Pancreas (tissue), 10 donors: ENCODE measurements at regions not wholly inside any gene's neighbourhood (a gene's known extent, or its start where the extent isn't known, plus 50 kb on each side); places are given as distances from the start of the nearest gene placed in this dataset.
"Not testable (repeated sequence)": the region's sequence is repeated elsewhere in the genome, so short reads cannot be mapped to it uniquely, and the experiment has no call there.

Experiments used
- ATAC-seq, 4 donors: fragments of 200-7000 bp; cut with Tn5 transposase; one replicate each; pipeline versions ENCODE4 v1.8.0 to v1.9.1; 2020; ENCODE audit warnings: mild to moderate bottlenecking in 4 of 4, moderate library complexity in 4 of 4
- DNase-seq, 6 donors: peaks; one replicate each; pipeline ENCODE4 v3.0.0-alpha.2; 2020
- FAIRE-seq: peaks from 2 replicates; lab custom pipeline; 2012; peaks lifted over from hg19 to GRCh38; lab: Jason Lieb, UNC
- H3K27ac ChIP-seq, 4 donors: fragments of 200-600 bp; sonication (generic); 1 replicate in 3 of 4; 2 replicates in 1 of 4; pipeline versions ENCODE4 v1.5.0 to v1.8.0; 2020
- H3K27me3 ChIP-seq, 4 donors: fragments of 200-600 bp; one replicate each; pipeline ENCODE4 v1.8.0; 2021
- H3K36me3 ChIP-seq, 3 donors: fragments of 200-600 bp; sonication (generic) in 1 of 3; one replicate each; pipeline versions ENCODE4 v1.5.0 to v1.8.0; 2020 to 2021
- H3K4me1 ChIP-seq, 3 donors: fragments of 200-600 bp; one replicate each; pipeline ENCODE4 v1.8.0; 2021
- H3K4me3 ChIP-seq, 4 donors: fragments of 200-600 bp; sonication (generic) in 2 of 4; one replicate each; pipeline versions ENCODE4 v1.5.0 to v1.8.0; 2020 to 2021
- H3K9me3 ChIP-seq, 4 donors: fragments of 200-600 bp; one replicate each; pipeline ENCODE4 v1.8.0; 2021
- CTCF ChIP-seq, 4 donors: fragments of 200-600 bp; sonication (generic) in 3 of 4; IDR thresholded peaks; one replicate each; pipeline versions ENCODE4 v1.5.0 to v1.8.0; 2021; ENCODE audit warnings: antibody characterized with exemption in 4 of 4
- WGBS, 2 donors: extraction: QIAGEN DNeasy Blood & Tissue Kit; methylation state at CpG; one replicate each; pipeline ENCODE4 v1.1.7; 2013; 5-methylcytosine and 5-hydroxymethylcytosine counted together
- intact Hi-C, 3 donors: fragments of 100-400 bp; cut with DNase I; formaldehyde crosslinking; loops; one replicate each; pipeline versions ENCODE4 v1.11.1 to v1.14.2; 2022
- donor health status: healthy with polysubstance abuse.
- donor health status: DM: no; HTN: no; CAD: no; lungs with moderate emphysema.
- donor health status: DM: no; HTN: no; CAD: no.
- donor health status: control.
- donor health status: control.
- donor health status: Bipolar disorder and iron deficiency.
- donor health status: DM: yes; HTN: yes; CAD: no.
- donor health status: DM: no; HTN: no; CAD: no.
- donor health status: DM: no; HTN: no; CAD: no.
- donor health status: DM: yes; HTN: yes; CAD: no.

DNA sequence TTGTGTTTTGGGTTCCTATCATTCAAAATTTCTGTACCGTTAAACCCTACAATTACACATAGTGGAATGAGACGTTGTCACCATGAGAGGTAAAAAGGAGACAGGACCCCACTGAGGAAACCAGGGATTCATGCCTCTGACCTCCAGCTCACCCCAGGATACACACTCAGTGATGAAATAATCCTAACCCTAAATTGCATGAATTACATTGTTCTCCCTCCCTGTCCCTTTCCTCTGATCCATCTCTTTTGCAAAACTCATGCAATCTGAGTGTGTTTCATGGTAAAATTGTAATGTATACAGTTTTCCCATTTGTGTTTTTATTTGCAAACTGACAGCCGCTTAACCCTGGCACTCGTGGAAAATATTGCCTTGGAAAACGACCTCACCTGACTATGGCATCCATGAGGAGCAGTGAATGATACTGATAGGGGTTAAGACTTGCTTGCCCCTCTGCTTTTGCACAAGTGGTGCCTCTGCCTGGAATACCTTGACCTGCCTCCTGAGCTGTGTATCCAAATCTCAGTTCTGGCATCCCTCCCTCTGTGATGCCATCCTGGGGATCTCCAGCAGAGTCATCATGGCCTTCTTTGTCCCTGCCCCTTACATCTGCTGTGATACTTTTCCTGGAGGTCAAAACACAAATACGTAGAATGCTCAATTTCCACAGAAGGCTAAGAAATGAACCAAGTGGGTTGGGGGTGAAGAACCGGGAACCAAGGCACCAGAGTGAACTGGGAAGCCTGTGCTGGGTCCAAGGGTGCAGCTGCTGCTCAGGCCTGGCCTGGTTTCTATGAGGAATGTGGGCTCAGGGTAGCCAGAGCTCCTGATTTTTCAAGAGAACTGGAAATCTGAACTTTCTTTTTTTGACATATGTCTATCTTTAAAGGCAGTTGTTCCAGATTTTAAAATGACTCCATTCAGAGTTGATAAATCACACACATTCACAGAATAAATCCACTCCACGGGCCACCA lies 211.6 kb upstream of the ZNF217 start:
- DNase-seq (no peak), FAIRE-seq (no peak), ATAC-seq (no peak)
- H3K4me1 ChIP-seq, result peaks cover 0 to 10% (median 0%) of the 10 kb centered on the region in 3 donors
- WGBS, 2 donors, result 72 to 75% methylated on average over 8 of the region's 8 CpGs
- intact Hi-C loops, result no loop called here
- H3K27me3 ChIP-seq, result no peaks in the 10 kb centered on the region
- no peak overlapping the region for H3K4me3 ChIP-seq
- no peaks in the 10 kb centered on the region for H3K36me3 ChIP-seq
- no peak overlapping the region for H3K27ac ChIP-seq
- H3K9me3 ChIP-seq, result no peaks in the 10 kb centered on the region
- no peak for TF ChIP-seq CTCF (IDR thresholded peaks at IDR 0.05)

- DNase-seq, ATAC-seq, FAIRE-seq, H3K4me3 ChIP-seq, H3K36me3 ChIP-seq, H3K27me3 ChIP-seq, intact Hi-C loops, H3K27ac ChIP-seq, H3K9me3 ChIP-seq: not testable (repeated sequence)
- H3K4me1 ChIP-seq, result peaks cover 0 to 17% (median 0%) of the 10 kb centered on the region in 3 donors
- 88 to 92% methylated on average over 7 of the region's 7 CpGs for WGBS, 2 donors
Observed at GRCh38 chr20:53804308-53804707, 210.7 kb upstream of the ZNF217 start.

- no peaks in the 10 kb centered on the region for H3K36me3 ChIP-seq
- H3K4me3 ChIP-seq, result no peak overlapping the region
- H3K27ac ChIP-seq, result no peak overlapping the region
- no peaks in the 10 kb centered on the region for H3K9me3 ChIP-seq
- TF ChIP-seq CTCF (IDR thresholded peaks at IDR 0.05), result no peak
- no peaks in the 10 kb centered on the region for H3K27me3 ChIP-seq
- FAIRE-seq, result no peak
- no peak for ATAC-seq
- no peak for DNase-seq
- WGBS, 2 donors, result 86 to 94% methylated on average over 6 of the region's 6 CpGs
- peaks cover 0 to 17% (median 0%) of the 10 kb centered on the region in 3 donors for H3K4me1 ChIP-seq
- intact Hi-C loops, result no loop called here
Observed at GRCh38 chr20:53803492-53804155, 210.0 kb upstream of the ZNF217 start.

- no peak for TF ChIP-seq CTCF (IDR thresholded peaks at IDR 0.05)
- DNase-seq, result no peak
- 86 to 93% methylated on average over 17 of the region's 17 CpGs for WGBS, 2 donors
- ATAC-seq, result no peak
- Histone ChIP-seq H3K36me3 (no peaks in the 10 kb centered on the region), H3K27me3 (no peaks in the 10 kb centered on the region), H3K27ac (no peak overlapping the region), H3K4me1 (peaks cover 0 to 17% (median 0%) of the 10 kb centered on the region in 3 donors), H3K4me3 (no peak overlapping the region), H3K9me3 (no peaks in the 10 kb centered on the region)
- FAIRE-seq, result no peak
- intact Hi-C loops, result no loop called here
Observed at GRCh38 chr20:53801609-53802370, 208.2 kb upstream of the ZNF217 start.
